H1 (cell line): ENCODE measurements at regions not wholly inside any gene's neighbourhood (a gene's known extent, or its start where the extent isn't known, plus 50 kb on each side); places are given as distances from the start of the nearest gene placed in this dataset.

Experiments used
- BRCA1 ChIP-seq: IDR thresholded peaks from 2 replicates; pipeline ENCODE4 v1.6.1; 2012; ENCODE audit warnings: low read depth, low read length, improper control_type of control experiment
- E2F6 ChIP-seq: IDR thresholded peaks from 2 replicates; pipeline ENCODE4 v1.6.1; 2012; ENCODE audit warnings: inconsistent platforms
- NANOG ChIP-seq: IDR thresholded peaks from 2 replicates; pipeline ENCODE4 v1.6.1; 2011; ENCODE audit warnings: low read length, low read depth, mild to moderate bottlenecking, inconsistent platforms; ENCODE audit not compliant: insufficient read depth, poor library complexity, severe bottlenecking
- PHF8 ChIP-seq: fragments of 200-600 bp; sonication (generic); conservative IDR thresholded peaks from 2 replicates; pipeline ENCODE4 v1.7.1; 2012; ENCODE audit warnings: low read depth, mild to moderate bottlenecking, inconsistent platforms, low read length, moderate library complexity
- POU5F1 ChIP-seq: IDR thresholded peaks from 2 replicates; pipeline ENCODE4 v1.6.1; 2011; ENCODE audit warnings: low read depth, mild to moderate bottlenecking, low read length, moderate library complexity
- SIRT6 ChIP-seq: IDR thresholded peaks from one replicate; pipeline ENCODE4 v1.7.1; 2012; ENCODE audit warnings: low read length, inconsistent platforms
- SIX5 ChIP-seq: IDR thresholded peaks from 2 replicates; pipeline ENCODE4 v1.6.1; 2011; ENCODE audit warnings: mild to moderate bottlenecking, low read depth, low read length
- TCF12 ChIP-seq: IDR thresholded peaks from 2 replicates; pipeline ENCODE4 v1.6.1; 2011; ENCODE audit warnings: low read depth, mild to moderate bottlenecking, low read length
- YY1 ChIP-seq: IDR thresholded peaks from 2 replicates; pipeline ENCODE4 v1.6.1; 2011; ENCODE audit warnings: low read depth, mild to moderate bottlenecking, low read length

- TF ChIP-seq PHF8 (no peak), E2F6 (no peak), YY1 (no peak), TCF12 (peak; percentile 74; the same call in 1 of the 2 replicates), SIX5 (no peak), NANOG (peak; percentile 96), BRCA1 (no peak), POU5F1 (0 out of 2 replicates have a peak, but pooled peaks have one; percentile 38), SIRT6 (no peak)
Observed at GRCh38 chr13:86881390-86881789, 789.8 kb upstream of the SLITRK5 start (continued).
